Liver (tissue), 7 donors: ENCODE measurements at regions not wholly inside any gene's neighbourhood (a gene's known extent, or its start where the extent isn't known, plus 50 kb on each side); places are given as distances from the start of the nearest gene placed in this dataset.

Experiments used
- DNase-seq: peaks from one replicate; pipeline ENCODE4 v3.0.0-alpha.2; 2017; ENCODE audit warnings: low spot score
- H3K27ac ChIP-seq, 2 donors: one replicate each; pipeline ENCODE4 v1.7.0; 2013; ENCODE audit warnings: inconsistent platforms in 2 of 2, low read length in 2 of 2, control low read depth in 1 of 2, low read depth in 1 of 2, mild to moderate bottlenecking in 1 of 2
- H3K27me3 ChIP-seq, 4 donors: one replicate each; pipeline versions ENCODE4 v1.6.1 to v1.7.0; 2013; ENCODE audit warnings: low read length in 3 of 4, inconsistent platforms in 1 of 4, mild to moderate bottlenecking in 1 of 4, moderate library complexity in 1 of 4; ENCODE audit not compliant: control insufficient read depth in 4 of 4, insufficient read depth in 4 of 4
- H3K36me3 ChIP-seq, 4 donors: one replicate each; pipeline versions ENCODE4 v1.6.1 to v1.7.0; 2013; ENCODE audit warnings: low read length in 3 of 4, mild to moderate bottlenecking in 3 of 4, low read depth in 1 of 4, moderate library complexity in 1 of 4; ENCODE audit not compliant: control insufficient read depth in 4 of 4, insufficient read depth in 3 of 4
- H3K4me1 ChIP-seq, 4 donors: one replicate each; pipeline versions ENCODE4 v1.6.1 to v1.7.0; 2013; ENCODE audit warnings: low read length in 3 of 4, mild to moderate bottlenecking in 3 of 4, moderate library complexity in 1 of 4; ENCODE audit not compliant: control insufficient read depth in 4 of 4, insufficient read depth in 4 of 4
- H3K4me3 ChIP-seq, 3 donors: one replicate each; pipeline versions ENCODE4 v1.6.1 to v1.7.0; 2013; ENCODE audit warnings: low read length in 3 of 3, control low read depth in 1 of 3, low read depth in 1 of 3, mild to moderate bottlenecking in 1 of 3
- H3K9ac ChIP-seq, 2 donors: one replicate each; pipeline ENCODE4 v1.7.0; 2013; ENCODE audit warnings: low read length in 2 of 2, mild to moderate bottlenecking in 2 of 2, moderate library complexity in 2 of 2, control low read depth in 1 of 2, low read depth in 1 of 2
- H3K9me3 ChIP-seq, 4 donors: one replicate each; pipeline versions ENCODE4 v1.6.1 to v1.7.0; 2013; ENCODE audit warnings: low read length in 3 of 4; ENCODE audit not compliant: control insufficient read depth in 4 of 4
- FOXA1 ChIP-seq: IDR thresholded peaks from 2 replicates; pipeline ENCODE4 v1.6.1; 2016; ENCODE audit warnings: antibody characterized with exemption
- FOXA2 ChIP-seq: IDR thresholded peaks from 2 replicates; pipeline ENCODE4 v1.6.1; 2016; ENCODE audit warnings: antibody characterized with exemption
- GABPA ChIP-seq, 2 donors: IDR thresholded peaks in 1 of 2; conservative IDR thresholded peaks in 1 of 2; 2 replicates each; pipeline ENCODE4 v1.6.1; 2016; ENCODE audit warnings: antibody characterized with exemption in 2 of 2, mild to moderate bottlenecking in 1 of 2, moderate library complexity in 1 of 2
- HNF4A ChIP-seq, 2 donors: conservative IDR thresholded peaks; 2 replicates each; pipeline ENCODE4 v1.6.1; 2016; ENCODE audit warnings: antibody characterized with exemption in 2 of 2, mild to moderate bottlenecking in 2 of 2
- HNF4G ChIP-seq: IDR thresholded peaks from 2 replicates; pipeline ENCODE4 v1.6.1; 2016; ENCODE audit warnings: antibody characterized with exemption
- JUND ChIP-seq, 2 donors: IDR thresholded peaks; 2 replicates each; pipeline ENCODE4 v1.6.1; 2016; ENCODE audit warnings: antibody characterized with exemption in 2 of 2
- NR2F2 ChIP-seq: IDR thresholded peaks from 2 replicates; pipeline ENCODE4 v1.6.1; 2016; ENCODE audit warnings: antibody characterized with exemption
- RAD21 ChIP-seq, 2 donors: IDR thresholded peaks; 2 replicates each; pipeline ENCODE4 v1.6.1; 2016; ENCODE audit warnings: antibody characterized with exemption in 2 of 2, mild to moderate bottlenecking in 2 of 2
- RXRA ChIP-seq, 2 donors: IDR thresholded peaks; 2 replicates each; pipeline ENCODE4 v1.6.1; 2017 to 2018; ENCODE audit warnings: antibody characterized with exemption in 2 of 2, mild to moderate bottlenecking in 1 of 2
- SP1 ChIP-seq: IDR thresholded peaks from 2 replicates; pipeline ENCODE4 v1.6.1; 2018; ENCODE audit warnings: antibody characterized with exemption, mild to moderate bottlenecking
- TAF1 ChIP-seq: conservative IDR thresholded peaks from 2 replicates; pipeline ENCODE4 v1.6.1; 2016; ENCODE audit warnings: antibody characterized with exemption, mild to moderate bottlenecking
- YY1 ChIP-seq: IDR thresholded peaks from 2 replicates; pipeline ENCODE4 v1.6.1; 2016; ENCODE audit warnings: antibody characterized with exemption, mild to moderate bottlenecking
- ZBTB33 ChIP-seq: IDR thresholded peaks from 2 replicates; pipeline ENCODE4 v1.6.1; 2016; ENCODE audit warnings: antibody characterized with exemption
- WGBS: extraction: QIAGEN DNeasy Blood & Tissue Kit; methylation state at CpG from one replicate; pipeline ENCODE4 v1.1.7; 2013; 5-methylcytosine and 5-hydroxymethylcytosine counted together
- TF ChIP-seq, protein P1 (sequence below): IDR thresholded peaks from 2 replicates; pipeline ENCODE4 v1.6.1; 2016; ENCODE audit warnings: antibody characterized with exemption
- donor health status: healthy.
- donor health status: healthy.
- donor health status: healthy.
- donor health status: healthy.

- DNase-seq, result no peak
- H3K36me3 ChIP-seq, result no peaks in the 10 kb centered on the region
- TF ChIP-seq NR2F2, result no peak
- no peak for TF ChIP-seq TAF1
- TF ChIP-seq, protein P1, sequence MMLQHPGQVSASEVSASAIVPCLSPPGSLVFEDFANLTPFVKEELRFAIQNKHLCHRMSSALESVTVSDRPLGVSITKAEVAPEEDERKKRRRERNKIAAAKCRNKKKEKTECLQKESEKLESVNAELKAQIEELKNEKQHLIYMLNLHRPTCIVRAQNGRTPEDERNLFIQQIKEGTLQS, result no peak
- no peak for TF ChIP-seq YY1
- TF ChIP-seq JUND (IDR thresholded peaks at IDR 0.05), result no peak
- TF ChIP-seq FOXA2, result no peak
- no peak for TF ChIP-seq SP1
- WGBS, result 45% methylated on average over 4 of the region's 4 CpGs
- H3K27ac ChIP-seq, result no peak overlapping the region
- H3K9me3 ChIP-seq, result no peaks in the 10 kb centered on the region
- no peak overlapping the region for H3K4me3 ChIP-seq
- H3K27me3 ChIP-seq, result no peaks in the 10 kb centered on the region
- no peak overlapping the region for H3K9ac ChIP-seq
- no peaks in the 10 kb centered on the region for H3K4me1 ChIP-seq
Measured at GRCh38 chr3:104610730-104611652, 755.7 kb upstream of the ALCAM start.

- no peaks in the 10 kb centered on the region for H3K36me3 ChIP-seq
- TF ChIP-seq TAF1, result no peak
- TF ChIP-seq, protein P1, result no peak
- no peak for TF ChIP-seq HNF4G
- no peak for TF ChIP-seq RAD21 (IDR thresholded peaks at IDR 0.05)
- TF ChIP-seq SP1, result no peak
- TF ChIP-seq GABPA (IDR thresholded peaks at IDR 0.05 in 1 of 2, conservative IDR thresholded peaks at IDR 0.05 in 1 of 2), result no peak
- no peak for TF ChIP-seq FOXA1
- TF ChIP-seq JUND (IDR thresholded peaks at IDR 0.05), result no peak
- no peak for TF ChIP-seq ZBTB33
- H3K27me3 ChIP-seq, result no peaks in the 10 kb centered on the region
- no peak overlapping the region for H3K9ac ChIP-seq
- no peaks in the 10 kb centered on the region for H3K4me1 ChIP-seq
- no peak overlapping the region for H3K27ac ChIP-seq
- no peaks in the 10 kb centered on the region for H3K9me3 ChIP-seq
- no peak for DNase-seq
- no peak overlapping the region for H3K4me3 ChIP-seq
Measured at GRCh38 chr3:104612218-104612617, 754.5 kb upstream of the ALCAM start.

GRCh38 chr3:104614564-104614963, 752.1 kb upstream of the ALCAM start:
- Histone ChIP-seq H3K9ac (no peak overlapping the region), H3K9me3 (no peaks in the 10 kb centered on the region), H3K36me3 (no peaks in the 10 kb centered on the region), H3K4me1 (no peaks in the 10 kb centered on the region), H3K4me3 (no peak overlapping the region), H3K27me3 (no peaks in the 10 kb centered on the region), H3K27ac (no peak overlapping the region)
- TF ChIP-seq HNF4A (conservative IDR thresholded peaks at IDR 0.05), result no peak
- no peak for TF ChIP-seq JUND (IDR thresholded peaks at IDR 0.05)
- no peak for TF ChIP-seq FOXA2
- no peak for TF ChIP-seq FOXA1
- TF ChIP-seq RAD21 (IDR thresholded peaks at IDR 0.05), result no peak
- no peak for TF ChIP-seq TAF1
- TF ChIP-seq RXRA (IDR thresholded peaks at IDR 0.05), result no peak
- WGBS, result 80% methylated on average over 2 of the region's 2 CpGs
- DNase-seq, result no peak
